GM21447 (cell line): ENCODE measurements at regions not wholly inside any gene's neighbourhood (a gene's known extent, or its start where the extent isn't known, plus 50 kb on each side); places are given as distances from the start of the nearest gene placed in this dataset.

Source experiments
- ATAC-seq: cut with Tn5 transposase; IDR thresholded peaks from one replicate; pipeline ENCODE4 v1.9.1; 2021; ENCODE audit not compliant: unreplicated experiment

DNA sequence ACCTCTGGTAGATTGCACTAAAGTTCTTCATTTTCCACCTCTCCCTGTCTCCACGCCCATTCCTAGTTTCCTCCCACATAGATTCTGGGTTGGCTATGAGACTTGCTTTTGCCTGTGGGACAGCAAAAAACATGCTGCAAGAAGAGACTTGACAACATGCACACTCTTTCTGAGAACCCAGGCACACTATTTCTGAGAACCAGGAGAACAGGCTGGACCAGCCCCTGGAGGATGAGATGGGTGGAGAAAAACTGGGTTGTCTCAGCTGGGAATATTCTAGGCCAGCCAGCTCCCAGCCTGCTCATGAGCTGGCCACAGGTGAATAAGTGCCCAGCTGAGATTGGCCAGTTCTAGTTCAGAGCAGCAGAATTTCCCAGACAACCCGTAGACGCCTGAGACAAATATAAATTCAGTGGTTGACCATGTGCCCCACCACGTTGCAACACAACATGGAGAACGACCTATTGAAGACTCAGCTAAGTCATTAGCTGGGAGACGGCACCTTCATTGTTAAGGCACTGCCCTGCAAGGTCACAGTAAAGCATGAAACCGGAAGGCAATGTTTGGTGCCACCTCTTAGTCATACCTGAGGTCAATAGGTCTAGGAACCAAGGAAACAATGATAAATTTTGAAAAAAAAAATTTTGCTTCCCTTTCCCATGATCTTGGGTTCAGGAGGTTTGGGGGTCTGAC, 92.7 kb upstream of the AKR1E2 start:
- ATAC-seq: no peak

DNA sequence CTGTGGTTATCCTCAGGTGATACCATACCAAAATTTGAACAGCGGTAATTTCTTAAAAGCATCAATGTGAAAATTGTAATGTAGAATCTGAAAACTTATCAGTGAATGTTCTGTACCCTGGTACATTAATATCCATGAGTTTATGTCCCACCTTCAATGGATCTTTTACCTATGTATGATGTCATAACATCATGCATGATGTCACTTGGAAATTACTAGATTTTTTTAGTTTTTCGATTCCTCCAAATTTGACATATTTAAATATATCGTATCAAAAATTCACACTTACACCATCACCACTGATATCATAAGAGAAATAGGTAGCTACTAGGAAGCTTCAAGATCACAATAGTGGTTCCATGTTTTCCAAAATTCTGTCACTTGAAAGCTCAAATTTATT, 95.0 kb upstream of the AKR1E2 start:
- no peak for ATAC-seq

DNA sequence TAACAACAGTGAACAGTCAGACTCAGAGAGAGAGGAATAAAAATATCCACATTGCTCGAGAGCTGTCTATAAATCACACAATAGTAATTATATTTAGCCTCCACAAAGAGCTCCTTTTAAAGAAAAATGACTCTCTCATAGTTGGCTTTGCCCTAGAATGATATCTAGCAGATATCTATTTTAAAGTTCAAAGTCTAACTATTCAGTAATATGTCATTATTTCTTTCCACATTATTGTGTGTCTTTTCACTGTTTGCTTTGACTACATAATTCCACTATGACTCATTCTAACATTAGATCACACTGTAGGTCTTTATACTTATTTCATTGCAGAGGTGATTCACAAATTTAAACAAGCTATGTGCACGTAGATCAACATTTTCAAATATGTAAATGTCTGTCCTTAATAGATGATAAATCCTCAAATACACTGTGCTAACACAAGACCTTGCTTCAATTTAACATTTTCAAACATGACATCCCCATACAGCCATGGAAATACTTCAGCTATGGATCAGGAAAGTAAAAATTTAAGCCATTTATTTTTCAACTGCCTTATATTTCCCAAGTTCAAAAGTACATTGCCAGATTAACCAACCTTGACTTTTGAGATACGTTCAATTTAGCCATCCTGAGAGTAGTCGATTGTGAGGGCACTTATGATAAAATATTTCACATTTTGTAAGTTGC, 99.9 kb upstream of the AKR1E2 start:
- no peak for ATAC-seq

DNA sequence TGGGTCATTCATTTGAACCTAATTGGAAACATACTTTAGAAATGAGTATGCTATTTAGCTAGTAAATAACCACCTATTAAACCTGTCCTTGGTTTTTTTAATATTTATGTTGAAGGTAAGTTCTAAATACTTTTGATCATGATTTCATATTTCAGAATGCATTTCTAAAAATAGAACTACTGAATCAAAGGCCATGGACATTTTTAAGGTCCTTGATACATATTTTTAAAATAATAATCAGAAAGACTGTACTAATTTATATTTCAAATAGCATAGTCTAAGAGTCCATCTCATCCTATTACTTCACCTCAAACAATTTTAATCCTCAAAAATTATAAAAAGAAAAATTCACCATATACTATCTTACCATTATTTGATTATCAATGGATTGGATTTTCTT, 102.1 kb upstream of the AKR1E2 start:
- ATAC-seq: no peak

DNA sequence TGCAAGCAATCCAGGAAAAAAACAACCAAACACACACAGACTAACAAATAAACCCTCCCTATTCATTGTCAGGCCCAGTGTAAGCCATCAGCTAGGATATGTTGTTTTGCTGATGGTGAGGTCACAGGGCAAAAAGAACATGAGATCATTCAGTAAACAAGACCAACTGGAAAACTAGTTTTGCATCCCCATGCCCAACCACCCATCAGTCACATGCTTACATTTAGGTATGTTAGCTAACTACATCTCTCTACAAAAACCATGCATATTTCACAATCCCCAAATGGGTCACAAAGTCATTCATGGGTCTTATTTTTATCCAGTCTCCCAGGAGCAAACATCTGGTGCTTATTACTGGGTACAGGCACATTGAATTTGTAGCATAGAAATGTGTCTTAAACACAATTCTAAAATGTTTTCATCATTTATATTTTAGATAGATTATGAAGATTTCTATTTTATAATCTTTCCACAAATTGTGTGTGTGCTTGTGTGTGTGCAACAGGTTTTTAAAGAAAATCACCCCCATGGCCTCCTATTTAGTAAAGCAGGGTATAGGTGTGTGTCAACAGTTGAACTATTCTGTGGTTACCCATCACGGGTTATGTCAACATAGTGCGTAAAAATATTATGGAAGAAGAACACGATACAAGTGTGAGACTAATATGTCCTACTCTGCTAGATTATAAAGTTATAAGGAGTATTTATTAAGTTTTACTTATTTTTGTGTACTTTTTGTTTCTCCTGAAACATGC, 103.8 kb upstream of the AKR1E2 start:
- ATAC-seq: no peak

DNA sequence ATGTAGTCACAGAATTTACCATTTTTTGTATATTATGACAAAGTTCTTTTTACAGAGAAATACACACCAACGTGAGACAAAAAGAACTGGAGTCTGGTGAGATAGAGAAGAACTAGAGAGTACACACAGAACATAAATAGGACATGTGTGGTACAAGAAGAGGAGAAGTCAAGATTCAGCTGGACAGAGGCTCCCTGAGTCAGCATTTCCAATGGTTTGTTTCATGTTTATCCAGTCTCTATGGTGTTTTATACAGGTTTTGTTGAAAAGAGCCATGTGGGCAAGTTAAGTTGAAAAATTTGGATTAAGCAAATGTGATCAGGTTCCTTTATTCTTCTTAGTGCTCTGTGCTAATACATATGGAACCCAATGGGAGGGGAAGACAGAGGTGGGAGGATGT, 105.5 kb upstream of the AKR1E2 start:
- no peak for ATAC-seq

DNA sequence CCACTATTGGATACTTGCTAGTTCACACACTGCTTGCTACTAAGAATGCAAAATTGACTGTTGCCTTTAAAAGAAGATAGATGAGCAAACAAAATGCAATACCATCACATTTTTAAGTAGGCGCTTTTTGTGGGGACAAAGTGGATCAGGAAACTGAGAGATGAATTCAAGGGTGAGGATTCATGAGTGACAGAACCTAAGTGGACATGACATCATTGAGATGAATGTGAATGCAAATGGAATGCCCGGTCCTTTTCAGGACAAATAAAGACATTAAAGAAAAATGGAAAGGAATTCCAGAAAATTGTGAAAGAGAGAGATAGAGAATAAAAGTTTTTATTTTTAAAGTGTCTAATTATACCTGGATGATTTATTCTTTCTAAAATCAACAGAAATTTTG, 106.3 kb upstream of the AKR1E2 start:
- ATAC-seq: no peak

DNA sequence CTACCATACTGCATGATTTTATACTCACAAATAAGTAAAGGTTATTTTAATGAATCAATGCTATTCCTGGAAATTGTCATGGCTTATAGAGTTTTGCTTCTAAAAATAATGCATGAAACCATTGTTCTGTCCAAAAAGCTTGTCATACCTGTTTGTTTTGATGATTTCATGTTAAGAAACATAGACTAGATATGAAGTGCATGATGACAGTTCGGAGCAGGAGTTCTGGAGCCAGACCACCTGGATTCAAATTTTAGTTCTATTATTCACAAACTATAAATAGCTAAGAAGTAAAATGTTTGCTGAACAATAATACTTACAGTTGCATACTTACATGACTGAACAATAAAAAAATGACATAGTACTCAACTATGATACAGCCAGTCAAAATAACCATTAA, 107.0 kb upstream of the AKR1E2 start:
- ATAC-seq: no peak

DNA sequence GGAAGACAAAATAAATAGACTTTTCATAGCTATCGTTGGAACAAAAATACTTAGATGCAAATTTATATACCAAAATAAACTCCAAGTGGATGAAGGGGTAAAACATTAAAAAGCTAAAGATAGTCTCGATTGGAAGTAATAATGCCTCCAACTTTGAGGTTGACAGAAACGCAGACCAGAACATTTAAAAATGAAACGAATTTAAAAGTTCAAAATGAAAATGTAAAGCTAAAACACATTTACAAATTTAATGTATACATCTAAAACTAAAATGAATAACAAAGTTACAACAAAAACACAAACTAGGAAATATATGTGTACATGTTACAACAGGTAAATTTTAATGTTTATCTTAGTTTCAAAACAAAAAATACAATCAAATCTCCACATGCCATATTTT, 107.5 kb upstream of the AKR1E2 start:
- ATAC-seq: no peak

DNA sequence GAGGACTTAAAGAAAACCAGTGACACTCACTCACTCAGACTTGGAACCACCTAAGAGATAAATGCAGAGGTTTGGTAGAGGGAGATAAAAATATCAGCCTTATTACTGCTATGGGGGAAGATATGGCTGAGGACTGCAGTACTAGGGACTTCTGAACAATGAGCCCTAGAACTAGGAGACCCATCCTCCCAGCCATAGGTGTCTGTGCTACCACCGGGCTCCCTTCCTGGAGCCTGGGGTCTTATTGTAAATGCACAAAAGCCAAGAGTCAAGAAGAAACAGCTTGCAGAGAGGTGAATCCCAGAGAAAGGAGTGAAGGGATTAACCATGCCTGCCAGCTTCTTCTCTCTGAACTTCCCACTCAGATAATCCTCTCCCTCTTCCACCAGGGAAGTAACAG, 108.3 kb upstream of the AKR1E2 start:
- ATAC-seq: no peak

DNA sequence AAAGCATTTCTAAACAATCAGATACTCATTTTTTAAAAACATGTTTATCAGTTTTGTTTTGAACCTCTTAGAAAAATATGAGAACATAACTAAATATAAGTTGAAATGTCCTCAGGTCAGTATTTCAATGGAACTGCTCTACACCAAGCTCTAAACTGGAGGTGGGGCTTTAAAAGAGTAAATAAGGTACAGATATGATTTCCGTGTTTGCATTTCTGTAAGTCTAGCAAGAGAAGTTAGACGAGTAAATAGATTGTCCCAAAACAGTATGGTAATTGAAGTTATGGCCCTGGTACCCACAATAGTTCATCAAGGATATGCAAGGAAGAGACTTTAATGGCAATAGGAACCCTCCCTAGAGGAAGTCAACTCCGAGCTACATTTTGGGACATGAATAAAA, 115.1 kb upstream of the AKR1E2 start:
- no peak for ATAC-seq

DNA sequence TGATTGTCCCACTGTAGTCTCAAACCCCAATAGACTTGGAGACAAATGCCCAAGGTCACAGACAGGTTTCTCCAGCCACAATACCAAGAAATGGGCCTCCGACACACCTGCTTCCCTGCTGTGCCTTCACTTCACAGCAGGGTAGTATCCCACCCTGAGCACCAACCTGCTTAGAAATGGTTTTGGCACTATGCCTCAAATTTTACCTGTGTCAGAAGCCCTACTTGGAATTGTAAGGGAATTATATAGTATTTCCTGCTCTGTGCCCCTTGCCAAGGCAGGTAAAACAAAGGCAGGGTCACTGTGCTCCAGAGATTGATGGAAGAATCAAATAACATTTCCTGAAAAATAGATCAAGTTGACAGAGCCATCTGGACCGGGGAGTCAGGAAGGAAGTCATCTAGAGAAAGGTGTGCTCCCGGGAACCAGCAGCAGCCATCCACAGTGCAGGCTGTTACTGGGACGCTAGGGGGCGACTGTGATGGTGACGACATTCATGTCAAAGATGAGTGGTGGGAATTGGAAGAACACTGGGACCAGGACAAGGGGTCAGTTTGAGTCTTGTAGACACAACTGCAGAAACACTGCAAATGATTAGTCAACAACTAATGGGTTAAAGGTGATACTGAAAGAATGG, 117.8 kb upstream of the AKR1E2 start:
- no peak for ATAC-seq

DNA sequence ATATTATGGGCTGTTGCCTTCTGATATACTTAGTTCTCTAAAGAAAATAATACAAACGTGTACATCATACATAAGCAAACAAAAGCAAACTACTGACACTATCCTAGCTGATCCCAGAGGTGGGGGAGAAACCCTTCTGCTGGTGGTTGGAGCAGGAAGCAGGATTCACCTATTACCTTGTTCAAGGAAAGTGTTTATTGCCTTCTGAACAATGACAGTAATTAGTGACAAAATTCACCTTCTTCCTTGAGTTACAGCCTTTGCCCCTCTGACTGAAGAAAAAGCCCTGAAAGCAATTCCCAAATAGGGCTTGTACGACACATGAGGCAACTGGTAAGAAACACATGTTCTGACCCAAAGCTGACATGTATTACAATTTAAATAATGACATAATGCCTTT, 118.8 kb upstream of the AKR1E2 start:
- no peak for ATAC-seq

DNA sequence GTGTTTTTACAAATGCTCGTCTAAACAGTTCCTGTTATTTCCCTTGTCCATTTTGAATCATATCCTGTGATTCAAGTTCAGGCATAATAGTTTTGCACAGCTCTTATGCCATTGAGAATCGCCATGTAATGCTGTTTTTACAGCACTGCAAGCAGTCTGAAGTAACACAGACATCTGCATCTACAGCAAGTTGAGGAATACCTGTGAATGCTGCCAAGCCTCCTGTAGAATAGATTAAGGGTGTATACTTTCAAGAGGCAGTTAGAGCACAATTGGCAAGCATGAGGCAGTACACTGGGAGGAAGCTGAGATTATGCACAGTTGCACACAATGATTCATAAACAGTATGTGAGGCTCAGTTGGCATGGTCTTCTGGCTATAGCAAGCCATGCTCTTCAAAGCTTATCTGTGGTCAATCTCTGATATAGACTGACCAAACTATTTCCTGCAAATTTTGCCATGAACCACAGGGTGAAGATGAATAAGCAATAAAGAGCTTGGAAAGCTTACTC, 121.9 kb upstream of the AKR1E2 start:
- ATAC-seq: no peak

DNA sequence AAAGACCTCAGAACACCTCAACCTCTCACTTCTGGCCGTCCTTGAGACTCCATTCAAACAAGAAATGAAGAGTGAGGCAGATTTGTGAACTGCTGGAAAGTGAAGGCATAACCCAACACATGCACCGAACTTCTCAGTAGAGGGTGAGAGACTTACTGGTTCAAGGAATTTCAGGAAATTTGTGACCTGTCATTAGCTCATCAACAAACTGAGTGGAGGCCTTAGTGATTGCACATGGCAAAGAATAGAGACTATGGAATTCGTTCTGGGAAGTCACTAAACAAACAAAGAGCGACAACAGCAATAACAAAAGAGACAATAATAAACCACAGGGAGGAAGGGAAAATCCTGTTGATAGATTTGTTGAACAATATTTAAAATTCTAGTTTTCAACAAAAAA, 125.0 kb upstream of the AKR1E2 start:
- no peak for ATAC-seq

DNA sequence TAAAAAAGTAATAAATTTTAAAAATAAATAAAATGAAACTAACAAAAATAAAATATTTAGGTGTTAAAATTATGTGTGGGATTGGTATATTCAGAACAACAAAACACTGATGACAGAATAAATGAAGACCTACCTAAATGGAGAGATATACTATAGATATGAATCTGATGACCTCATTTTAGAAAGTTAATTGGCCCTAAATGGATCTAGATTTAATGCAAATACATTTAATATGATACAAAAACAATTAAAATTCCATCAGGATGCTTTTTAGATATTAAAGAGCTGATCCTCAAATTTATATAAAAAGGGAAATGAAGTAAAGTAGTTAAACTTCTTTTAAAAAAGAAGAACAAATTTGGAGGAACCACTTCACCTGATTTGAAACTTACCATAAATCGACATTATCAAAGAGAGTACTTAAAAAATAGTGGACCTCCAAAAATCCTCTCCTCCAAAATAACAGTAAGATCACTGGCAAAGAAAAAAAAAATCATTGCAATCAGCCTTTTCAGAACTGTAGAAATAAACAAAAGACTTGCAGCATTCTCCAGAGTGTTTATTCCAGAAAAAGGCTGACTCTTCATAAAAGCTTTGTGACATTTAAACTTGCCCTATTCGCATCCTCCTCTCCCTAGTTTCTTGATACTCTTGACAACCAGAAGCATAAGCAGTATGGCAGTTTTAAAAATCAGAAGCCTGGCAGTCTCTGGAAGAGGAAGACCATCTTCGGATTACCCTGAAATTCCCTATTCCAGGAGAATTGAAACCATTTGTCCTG, 125.9 kb upstream of the AKR1E2 start:
- ATAC-seq: no peak

DNA sequence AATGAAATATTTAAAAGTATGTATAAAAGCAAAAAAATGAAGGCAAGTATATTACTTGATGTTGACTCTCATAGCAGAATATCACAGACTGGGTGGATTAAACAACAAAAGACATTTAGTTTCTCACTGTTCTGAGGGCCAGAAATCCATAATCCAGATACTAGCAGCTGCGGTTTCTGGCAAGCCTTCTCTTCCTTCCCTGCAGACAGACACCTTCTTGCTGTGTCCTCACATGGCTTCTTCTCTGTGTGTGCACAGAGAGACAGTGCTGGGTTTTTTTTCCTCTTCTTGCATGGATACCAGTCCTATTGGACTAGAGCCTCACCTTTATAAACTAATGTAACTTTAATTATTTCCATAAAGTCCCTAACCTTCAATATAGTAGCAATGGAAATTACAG, 127.9 kb upstream of the AKR1E2 start:
- ATAC-seq: no peak

DNA sequence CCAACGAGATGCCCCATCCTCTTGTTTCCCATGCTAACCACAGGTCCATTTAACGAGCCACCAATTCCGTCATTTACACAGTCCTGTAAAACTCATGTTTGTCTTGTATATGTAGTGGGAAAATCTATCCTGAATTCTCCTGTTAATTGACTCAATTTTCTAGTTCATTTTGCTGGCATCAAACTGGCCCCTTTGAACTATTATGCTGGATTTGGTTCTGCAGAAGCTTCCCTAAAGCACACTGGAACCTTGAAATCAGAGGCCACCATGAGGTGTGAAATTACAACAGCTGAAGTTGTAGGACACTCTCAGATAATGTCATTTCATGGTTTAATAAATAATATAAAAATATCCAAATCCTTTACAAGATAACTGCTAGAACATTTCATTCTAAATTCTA, 129.8 kb upstream of the AKR1E2 start:
- ATAC-seq: no peak

DNA sequence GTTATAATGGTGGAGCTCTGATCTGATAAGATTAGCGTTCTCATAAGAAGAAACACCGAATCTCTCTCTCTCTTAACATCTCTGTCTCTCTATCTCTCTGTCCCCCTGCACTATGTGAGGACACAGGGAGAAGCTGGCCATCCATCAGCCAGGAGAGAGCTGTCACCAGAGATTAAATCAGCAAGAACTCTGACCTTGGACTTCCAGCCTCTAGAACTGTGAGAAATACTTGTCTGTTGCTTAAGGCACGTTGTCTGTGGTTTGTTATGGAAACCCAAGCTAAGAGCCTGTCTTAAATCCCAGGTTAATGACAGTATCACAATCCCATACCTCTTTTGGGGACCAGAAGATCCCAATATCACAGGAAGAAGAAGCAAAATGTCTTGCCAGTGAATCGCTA, 132.0 kb upstream of the AKR1E2 start:
- no peak for ATAC-seq

DNA sequence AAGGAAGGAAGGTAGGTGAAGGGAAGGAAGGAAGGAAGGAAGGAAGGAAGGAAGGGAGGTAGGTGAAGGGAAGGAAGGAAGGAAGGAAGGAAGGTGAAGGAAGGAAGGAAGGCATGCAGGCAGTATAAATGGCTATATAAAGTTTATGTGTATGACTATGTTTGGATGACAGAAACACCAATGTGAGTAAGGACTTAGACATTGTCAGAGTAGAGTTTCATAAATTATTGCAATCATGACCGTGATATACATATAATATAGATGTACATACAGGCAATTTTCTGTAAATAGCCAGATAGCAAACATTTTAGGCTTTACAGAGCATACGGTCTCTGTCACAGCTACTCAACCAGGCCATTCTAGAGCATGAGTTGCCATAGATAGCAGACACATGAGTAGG, 133.8 kb upstream of the AKR1E2 start:
- ATAC-seq: no peak

DNA sequence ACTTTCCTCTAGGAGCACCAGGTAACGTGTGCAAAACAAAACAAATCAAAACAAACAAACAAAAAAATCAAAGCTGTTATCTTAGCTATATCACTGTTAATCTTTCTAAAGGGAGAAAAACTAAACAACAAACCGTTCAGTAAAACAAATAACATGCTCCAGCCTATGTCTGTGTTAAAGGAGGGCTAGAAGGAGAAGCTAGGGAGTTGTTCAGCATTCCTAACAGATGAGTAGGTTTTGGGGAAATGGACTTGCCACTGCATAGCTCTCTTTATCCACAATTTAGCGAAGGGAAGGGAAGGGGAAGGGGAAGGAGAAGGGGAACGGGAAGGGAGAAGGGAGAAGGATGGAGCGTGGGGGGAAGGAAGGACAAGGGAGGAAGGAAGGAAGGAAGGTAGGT, 134.2 kb upstream of the AKR1E2 start:
- no peak for ATAC-seq
